ENCODE measurements at regions not wholly inside any gene's neighbourhood (a gene's known extent, or its start where the extent isn't known, plus 50 kb on each side); places are given as distances from the start of the nearest gene placed in this dataset.

DNA sequence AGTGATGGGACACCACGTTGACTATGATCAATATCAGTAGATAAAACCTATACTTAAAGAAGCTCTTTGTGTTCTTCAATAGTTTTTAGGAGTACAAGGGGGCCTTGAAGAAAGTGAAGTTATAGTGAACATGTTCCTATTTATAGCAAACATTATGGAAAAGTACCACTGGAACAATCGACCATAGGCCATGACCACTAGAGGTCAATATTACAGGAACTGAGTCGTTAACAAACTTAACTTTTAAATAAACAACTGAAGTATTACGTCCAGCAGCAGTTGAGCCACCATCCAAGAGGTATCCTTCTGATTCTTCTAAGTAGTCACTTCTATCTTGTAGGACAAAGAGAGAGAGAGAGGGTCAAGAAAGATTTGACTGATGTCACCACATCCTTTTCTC is 391.0 kb upstream of the SLITRK5 start:
- no peak overlapping the region for H3K4me3 ChIP-seq (ENCODE audit: low read length)
- TF ChIP-seq, protein P1, sequence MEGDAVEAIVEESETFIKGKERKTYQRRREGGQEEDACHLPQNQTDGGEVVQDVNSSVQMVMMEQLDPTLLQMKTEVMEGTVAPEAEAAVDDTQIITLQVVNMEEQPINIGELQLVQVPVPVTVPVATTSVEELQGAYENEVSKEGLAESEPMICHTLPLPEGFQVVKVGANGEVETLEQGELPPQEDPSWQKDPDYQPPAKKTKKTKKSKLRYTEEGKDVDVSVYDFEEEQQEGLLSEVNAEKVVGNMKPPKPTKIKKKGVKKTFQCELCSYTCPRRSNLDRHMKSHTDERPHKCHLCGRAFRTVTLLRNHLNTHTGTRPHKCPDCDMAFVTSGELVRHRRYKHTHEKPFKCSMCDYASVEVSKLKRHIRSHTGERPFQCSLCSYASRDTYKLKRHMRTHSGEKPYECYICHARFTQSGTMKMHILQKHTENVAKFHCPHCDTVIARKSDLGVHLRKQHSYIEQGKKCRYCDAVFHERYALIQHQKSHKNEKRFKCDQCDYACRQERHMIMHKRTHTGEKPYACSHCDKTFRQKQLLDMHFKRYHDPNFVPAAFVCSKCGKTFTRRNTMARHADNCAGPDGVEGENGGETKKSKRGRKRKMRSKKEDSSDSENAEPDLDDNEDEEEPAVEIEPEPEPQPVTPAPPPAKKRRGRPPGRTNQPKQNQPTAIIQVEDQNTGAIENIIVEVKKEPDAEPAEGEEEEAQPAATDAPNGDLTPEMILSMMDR (IDR thresholded peaks at IDR 0.05; ENCODE audit: insufficient read depth, low read depth, low read length, missing control alignments), result peak; percentile 16
- peak; percentile 14 for DNase-seq (ENCODE audit: low read depth)

DNA sequence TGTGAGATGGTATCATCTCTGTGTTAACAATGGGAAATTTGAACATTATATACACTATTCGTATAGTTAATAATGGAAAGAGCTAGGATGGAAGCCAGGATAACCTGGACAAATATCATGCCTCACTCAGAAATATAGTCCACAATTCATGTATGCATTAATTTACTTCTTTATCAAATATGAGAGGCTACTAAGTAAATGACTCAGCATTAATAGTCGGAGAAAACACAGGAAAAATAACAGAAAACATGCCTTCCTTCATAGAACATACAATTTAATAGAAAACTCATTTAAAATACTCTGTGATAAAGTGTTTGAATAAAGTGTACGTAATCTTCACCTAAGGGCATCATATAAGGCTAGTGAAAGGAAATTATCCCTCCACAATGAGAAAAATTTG is 383.4 kb upstream of the SLITRK5 start:
- TF ChIP-seq, protein P1 (IDR thresholded peaks at IDR 0.05; ENCODE audit: insufficient read depth, low read depth, low read length, missing control alignments), result no peak
- no peak for DNase-seq (ENCODE audit: low read depth)
- H3K4me3 ChIP-seq (ENCODE audit: low read length), result no peak overlapping the region

DNA sequence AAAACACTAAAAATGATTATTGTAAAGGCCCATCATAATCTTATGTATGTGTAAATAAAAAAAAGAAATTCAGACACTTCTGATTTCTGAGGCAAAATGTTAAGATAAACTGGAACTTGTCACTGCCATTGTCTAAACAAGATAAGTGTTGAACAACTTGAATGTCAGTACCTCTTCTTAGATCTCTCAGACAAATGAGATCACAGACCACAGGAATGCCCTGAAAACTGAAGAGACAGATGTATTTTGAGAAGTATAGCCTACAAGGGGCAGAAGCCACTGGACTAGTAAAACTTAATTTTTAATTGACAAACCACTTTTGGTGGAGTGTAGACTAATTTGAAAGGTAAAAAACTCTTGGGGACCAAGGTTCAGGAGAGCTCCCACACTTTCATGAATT is 375.5 kb upstream of the SLITRK5 start:
- no peak for DNase-seq (ENCODE audit: low read depth)
- H3K4me3 ChIP-seq (ENCODE audit: low read length), result no peak overlapping the region
- TF ChIP-seq, protein P1 (IDR thresholded peaks at IDR 0.05; ENCODE audit: insufficient read depth, low read depth, low read length, missing control alignments), result no peak

DNA sequence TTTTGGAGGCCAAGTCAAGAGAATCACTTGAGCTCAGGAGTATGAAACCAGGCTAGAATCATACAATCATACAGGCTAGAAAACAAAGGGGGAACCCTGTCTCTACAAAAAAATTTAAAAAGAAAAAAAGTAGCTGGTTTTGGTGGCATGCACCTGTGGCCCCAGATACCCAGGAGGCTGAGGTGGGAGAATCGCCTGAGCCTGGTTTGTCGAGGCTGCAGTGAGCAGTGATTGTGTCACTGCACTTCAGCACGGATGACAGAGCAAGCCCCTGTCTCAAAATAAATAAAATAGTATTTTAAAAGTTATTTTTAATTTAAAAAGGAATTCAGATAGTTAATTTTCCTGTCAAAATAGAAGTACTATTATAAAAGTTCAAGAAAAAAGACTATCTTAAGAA is 369.1 kb upstream of the SLITRK5 start:
- no peak for DNase-seq (ENCODE audit: low read depth)
- TF ChIP-seq, protein P1 (IDR thresholded peaks at IDR 0.05; ENCODE audit: insufficient read depth, low read depth, low read length, missing control alignments), result no peak
- H3K4me3 ChIP-seq (ENCODE audit: low read length), result no peak overlapping the region

DNA sequence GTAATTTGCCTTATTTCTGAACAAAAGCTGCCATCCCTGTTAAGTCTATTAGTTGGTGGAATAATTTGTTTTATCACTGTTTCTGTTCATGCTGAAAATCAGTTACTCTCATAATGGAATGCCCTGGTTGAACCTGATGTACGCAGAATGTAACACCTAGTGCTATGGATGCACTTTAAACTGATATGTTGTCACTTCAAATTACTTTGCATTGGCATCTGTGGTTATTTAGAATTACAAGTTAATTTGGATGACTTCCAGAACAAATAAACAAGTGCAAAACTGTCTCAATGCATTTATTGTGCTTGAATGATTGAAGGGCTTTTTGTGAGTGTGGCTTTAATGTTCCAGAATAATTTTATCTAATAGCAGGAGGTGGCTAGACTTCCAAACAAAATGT is 368.2 kb upstream of the SLITRK5 start:
- TF ChIP-seq, protein P1 (IDR thresholded peaks at IDR 0.05; ENCODE audit: insufficient read depth, low read depth, low read length, missing control alignments), result no peak

DNA sequence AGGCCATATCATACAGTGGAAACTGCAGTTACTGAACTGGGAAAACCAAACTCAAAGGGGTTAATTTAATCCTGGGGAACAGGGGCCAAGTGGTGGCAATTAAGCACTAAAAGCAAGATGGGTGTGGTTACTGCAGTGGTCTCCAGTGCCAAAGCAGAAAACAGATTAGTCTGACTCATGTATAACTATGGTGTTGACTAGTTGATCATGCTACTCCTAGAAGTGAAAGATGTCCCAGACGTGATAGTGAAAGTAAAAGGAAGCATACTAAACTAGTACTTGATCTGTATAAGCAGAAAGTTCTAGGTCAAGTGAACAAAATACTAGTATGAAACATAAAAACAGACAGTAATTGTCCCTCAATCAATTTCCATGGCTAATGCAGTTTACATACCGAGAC is 360.0 kb upstream of the SLITRK5 start:
- TF ChIP-seq, protein P1 (IDR thresholded peaks at IDR 0.05; ENCODE audit: insufficient read depth, low read depth, low read length, missing control alignments), result no peak

More for the DNA sequence above, 368.2 kb upstream of the SLITRK5 start:
- no peak for DNase-seq (ENCODE audit: low read depth)
- no peak overlapping the region for H3K4me3 ChIP-seq (ENCODE audit: low read length)

DNA sequence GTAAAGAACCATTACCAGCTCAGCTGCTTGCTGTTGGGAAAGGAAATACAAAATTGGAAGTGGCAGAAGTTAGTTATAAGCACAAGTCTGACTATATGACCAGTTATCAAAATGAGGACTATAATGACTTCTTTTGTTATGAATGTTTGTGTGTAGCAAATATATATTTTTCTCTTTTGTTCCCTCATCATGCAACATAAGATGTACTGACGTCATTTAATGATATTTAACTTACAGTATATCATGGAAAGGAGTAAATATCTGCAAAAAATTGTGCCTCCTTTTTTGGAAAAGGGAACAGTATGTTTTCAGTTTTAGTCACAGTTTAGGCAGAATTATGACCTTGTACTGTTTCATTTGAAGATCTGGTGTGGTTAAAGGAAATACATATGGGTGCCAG is 356.3 kb upstream of the SLITRK5 start:
- TF ChIP-seq, protein P1 (IDR thresholded peaks at IDR 0.05; ENCODE audit: insufficient read depth, low read depth, low read length, missing control alignments), result no peak
- no peak for DNase-seq (ENCODE audit: low read depth)
- no peak overlapping the region for H3K4me3 ChIP-seq (ENCODE audit: low read length)

More for the DNA sequence above, 360.0 kb upstream of the SLITRK5 start:
- DNase-seq (ENCODE audit: low read depth), result no peak
- H3K4me3 ChIP-seq (ENCODE audit: low read length), result no peak overlapping the region
